HG02852 (cell line): ENCODE measurements at regions not wholly inside any gene's neighbourhood (a gene's known extent, or its start where the extent isn't known, plus 50 kb on each side); places are given as distances from the start of the nearest gene placed in this dataset.

Experiments used
- ATAC-seq: cut with Tn5 transposase; IDR thresholded peaks from one replicate; pipeline ENCODE4 v1.9.1; 2021; ENCODE audit warnings: mild to moderate bottlenecking, moderate library complexity; ENCODE audit not compliant: unreplicated experiment

DNA sequence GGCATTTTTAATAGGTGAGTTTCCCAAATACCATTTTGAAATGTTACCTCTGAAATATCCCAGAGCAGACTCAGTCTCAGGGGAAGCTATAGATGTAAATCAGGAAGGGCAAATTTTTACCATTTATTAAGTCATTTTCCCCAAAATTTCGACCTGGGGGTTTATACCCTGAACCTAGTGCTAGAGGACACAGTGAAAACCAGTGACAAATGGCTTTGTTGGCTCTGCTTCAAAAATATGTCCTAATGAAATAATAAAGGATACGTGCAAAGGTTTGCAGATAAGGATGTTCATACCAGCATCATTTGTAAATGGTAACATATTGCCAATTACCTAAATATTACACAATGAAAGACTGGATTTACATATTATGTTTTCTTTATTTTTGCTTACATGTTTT lies 546.7 kb upstream of the ADAMTS9 start:
- no peak for ATAC-seq

DNA sequence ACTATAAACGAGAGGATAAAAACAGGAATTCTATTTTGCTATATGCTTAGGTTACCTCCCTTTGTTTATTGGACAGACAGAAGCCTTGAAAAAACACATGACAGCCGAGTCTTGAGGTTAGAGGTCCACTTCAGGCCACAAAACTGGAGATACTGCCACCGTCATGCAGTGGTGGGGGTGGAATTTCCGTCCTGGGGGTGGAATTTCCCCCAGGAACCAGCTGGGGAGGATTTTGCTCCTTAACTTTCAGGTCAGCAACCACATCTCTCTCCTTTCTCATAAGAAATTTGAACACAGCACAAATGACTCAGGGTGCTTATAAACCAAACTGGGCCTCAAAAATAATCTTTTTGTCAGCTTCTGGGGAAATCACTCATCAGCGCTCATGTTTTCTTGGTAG lies 545.8 kb upstream of the ADAMTS9 start:
- no peak for ATAC-seq

DNA sequence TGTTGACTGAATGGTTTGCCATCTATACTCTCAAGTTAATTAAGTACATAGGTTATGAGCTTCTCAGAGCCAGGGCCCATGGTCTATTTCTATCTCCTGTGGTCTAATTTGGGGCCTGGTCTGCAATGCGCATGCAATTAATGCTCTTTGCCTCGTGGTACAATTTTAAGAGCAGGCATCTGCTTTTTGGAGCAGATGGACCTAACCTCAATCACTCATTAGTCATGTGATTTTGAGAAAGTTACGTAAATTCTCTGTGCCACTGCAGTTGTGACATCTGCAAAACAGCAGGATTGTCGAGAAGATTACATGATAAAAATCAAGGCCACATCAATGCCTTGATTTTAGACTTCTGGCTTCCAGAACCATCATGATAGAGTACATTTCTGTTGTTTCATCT lies 543.7 kb upstream of the ADAMTS9 start:
- no peak for ATAC-seq

DNA sequence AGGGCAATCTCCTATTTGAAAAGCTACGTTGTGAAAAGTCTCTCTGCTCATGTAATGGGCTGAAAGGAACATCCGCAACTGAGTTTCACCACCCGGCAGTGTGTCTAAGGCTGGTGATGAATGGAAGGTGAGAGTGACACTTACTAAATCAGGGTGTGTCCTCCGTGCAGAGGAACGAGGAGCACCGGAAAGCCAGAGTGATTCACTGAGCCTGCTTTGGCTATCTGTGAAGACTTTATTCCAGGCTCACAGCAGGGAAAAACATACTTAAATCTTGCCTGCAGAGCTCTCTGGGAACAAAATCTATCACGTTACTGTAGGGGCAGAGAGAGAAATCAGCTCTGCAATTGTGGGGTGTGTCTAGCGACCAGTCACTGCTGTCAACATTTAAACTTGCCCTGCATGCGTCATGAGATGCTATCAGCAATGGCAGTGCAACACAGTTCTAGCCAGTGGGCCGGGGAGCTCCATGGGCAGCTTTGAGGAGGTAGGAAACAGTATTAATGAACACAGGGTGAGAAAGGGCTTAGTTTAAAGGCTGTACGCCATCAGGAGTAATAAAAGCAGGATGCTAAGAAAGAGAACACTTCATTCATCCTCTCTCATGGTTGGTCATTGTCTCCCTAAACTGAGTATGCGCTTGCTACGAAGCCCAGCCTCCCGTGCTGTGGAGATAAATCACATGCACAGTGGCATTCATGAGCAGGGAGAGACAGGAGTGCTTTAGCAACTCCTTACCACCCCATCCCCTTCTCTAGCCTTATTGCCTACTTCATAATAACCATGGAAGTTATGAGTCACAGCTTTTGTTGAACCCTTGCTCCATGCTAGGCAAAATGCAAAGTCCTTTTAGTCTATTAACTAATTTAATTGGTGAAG lies 542.7 kb upstream of the ADAMTS9 start:
- ATAC-seq = no peak

DNA sequence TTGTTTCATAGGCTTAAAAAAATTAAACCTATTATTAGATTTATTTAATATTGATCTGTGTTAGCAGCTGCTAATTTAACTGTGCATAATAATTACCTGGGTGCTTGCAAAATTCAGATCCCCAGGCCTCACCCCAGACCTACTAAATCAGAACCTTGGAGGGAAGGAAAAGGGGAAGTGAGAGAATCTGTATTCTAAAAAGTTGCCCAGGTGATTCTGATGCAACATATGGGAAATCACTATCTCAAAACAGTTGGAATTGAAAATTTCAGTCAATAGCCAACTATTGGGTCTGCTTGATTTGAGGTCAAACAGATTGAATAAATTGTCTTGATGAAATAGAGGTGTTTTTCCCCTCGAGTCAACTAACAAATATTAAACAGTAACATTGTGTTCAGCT lies 538.5 kb upstream of the ADAMTS9 start:
- ATAC-seq = no peak

DNA sequence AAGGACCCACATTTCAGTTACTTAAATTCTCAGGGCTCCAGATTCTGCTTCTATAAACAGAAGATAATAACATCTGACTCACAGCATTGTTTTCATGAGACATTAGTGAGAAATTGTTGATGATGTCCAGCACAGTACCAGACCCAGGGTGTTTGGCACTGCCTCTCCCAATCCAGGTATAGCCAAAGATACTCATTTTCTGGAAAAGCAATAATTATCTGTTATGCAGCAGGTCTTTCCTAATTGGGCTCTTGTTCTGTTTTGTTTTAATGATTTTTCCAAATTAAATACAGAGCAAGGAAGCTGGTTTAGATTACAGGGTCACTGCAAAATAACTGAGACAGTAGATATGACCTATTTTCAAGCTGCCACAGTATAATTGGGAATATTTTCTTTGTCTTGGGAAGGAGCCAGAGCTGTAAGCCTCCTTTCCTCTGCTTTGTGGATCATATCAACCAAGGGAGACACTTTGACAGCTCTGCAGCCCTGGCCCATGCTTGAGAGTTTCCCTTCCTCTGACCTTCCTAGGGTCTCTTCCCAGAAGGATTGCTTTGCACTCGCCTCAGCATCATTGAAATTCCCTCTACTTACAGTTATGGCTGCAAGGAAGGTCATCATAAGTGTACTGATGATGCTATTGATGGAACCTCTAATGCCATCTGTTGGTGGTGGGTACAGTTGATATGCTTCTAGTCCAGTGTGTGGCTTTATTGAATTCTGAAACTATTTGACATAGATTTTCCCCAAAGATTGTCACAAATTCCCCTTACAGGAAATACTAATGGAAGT lies 522.4 kb upstream of the ADAMTS9 start:
- no peak for ATAC-seq

DNA sequence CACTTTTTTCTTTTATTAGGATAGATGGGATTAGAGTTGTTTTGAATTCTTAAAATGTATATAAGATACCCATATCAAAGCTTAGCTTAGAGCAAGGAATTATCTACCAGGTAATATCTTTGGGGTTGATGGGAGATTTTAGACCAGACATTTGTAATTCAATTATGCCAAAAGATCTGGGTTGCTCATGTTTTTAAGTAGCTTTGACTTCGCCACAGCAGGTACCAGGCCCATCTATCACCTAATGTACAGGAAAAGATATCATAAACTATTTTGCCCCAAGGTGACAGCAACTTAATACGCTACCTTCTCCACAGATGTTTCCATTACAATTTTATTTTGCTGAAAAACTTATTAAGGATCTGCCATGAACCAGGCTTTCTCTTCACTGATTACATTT lies 514.6 kb upstream of the ADAMTS9 start:
- no peak for ATAC-seq

DNA sequence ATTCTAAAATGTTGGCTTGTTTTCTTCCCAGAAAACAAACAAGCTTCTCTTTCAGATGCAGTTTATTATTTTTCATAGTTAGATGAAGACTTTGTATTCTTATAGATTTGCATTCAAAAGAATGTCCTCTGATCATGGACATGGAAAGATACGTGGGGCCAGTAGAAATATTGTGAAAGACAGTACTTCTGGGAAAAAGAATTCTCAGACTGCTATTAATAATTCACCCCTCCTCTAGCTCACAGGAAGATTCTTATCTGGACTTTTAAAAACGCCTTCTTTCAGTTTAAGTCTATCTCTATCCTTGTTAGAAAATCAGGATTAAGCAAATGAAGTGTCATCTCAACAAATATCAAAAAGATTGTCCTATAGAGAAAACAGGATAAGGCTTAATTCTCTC lies 514.1 kb upstream of the ADAMTS9 start:
- ATAC-seq = no peak

DNA sequence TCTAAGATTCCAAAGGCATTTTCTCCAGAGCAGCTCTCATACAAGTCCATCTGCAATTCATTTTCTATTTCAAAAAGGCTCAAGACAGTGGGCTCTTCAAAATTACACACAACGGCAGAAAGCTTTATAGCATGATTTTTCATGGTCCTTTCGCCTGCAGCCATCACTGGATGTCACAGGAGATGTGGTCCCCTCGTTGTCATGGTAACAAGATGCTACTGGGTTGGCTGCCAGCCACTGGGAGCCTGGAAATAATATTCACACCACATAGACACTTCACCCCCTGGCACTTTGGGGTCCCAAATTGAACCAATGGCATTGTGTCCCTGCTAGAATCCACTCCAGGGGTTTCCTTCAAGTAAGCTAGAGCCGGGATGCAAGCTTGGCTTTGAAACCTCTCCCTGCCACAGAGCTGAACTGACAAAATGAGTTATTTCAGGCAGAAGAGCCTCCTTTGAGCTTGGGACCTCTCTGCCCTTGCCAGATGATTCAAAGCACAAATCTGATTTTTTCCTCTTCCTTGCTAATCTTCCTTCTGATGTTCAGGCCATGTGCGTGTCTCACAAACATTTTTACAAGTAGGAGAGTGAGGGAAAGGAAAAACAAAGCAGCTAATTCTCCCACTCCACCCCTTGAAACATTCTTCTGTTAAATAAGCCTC lies 512.6 kb upstream of the ADAMTS9 start:
- ATAC-seq = no peak

DNA sequence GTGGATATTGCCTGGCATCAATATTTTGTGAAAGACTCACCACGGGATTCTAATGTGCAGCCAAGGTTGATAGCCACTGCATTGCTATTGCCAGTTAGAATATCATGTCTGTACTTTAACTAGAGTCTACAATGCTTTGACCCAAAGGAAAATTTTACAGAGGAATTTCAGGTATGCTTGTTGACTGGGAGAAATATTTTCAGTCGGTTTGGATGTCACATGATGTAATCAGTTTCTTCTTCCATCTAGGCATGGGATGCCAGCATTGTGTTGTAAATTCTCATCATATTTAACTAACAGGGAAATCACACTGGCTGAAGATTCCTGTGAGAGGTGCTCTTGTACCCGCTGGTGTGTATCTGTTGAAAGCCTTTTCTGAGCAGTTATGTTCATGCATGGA lies 508.9 kb upstream of the ADAMTS9 start:
- no peak for ATAC-seq

DNA sequence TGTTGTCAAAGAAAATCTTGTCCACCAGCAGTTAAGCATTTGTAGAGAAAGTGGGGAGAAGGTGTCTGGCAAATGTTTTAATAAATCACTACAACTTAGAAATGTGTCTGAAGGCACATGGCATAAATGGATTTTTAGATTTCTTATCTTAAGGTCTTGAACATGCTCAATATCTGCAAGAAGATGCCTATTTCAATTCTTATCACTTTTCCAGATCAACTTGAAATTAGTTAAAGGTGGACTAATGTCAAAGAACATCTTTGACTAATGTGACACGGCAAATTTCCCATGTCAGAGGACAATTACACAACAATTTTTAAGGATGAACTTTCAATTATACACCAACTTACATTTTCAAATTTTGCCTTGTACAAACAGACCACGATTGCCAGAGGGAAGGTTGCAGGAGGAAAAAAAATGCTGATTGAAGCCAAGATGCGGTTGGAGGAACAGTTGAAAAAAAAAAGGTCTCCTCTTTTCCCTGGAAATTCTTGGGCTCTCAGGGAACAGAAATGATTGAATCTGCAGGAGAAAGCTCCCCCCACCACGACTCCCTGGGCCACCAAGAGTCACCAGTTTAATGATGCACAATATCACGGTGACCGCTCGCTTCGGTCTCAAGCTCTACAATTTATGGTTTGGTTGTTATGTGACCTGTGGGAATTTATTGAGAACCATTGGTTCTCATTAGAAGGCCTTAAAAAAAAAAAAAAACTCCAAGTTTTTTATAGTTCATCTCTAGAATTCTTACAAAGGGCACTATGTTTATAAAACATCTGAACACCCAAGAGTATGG lies 507.6 kb upstream of the ADAMTS9 start:
- no peak for ATAC-seq

DNA sequence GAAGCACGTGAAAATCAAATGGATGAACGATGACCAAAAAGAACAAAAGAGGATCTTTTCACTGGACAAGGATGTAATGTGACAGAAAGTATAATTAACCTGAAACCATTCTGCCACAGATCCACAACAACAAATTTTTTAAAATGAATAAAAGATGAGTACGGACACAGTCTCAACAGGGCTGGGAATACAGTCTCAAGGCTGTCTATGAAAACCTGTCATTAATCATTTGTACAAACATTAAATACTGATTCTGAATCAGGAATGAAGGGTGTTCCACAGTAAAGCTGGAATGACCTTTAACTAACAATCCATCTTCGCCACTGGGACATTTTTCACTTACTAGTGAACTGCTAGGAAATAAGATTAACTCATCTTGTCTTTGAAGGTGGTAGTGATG lies 506.9 kb upstream of the ADAMTS9 start:
- no peak for ATAC-seq

DNA sequence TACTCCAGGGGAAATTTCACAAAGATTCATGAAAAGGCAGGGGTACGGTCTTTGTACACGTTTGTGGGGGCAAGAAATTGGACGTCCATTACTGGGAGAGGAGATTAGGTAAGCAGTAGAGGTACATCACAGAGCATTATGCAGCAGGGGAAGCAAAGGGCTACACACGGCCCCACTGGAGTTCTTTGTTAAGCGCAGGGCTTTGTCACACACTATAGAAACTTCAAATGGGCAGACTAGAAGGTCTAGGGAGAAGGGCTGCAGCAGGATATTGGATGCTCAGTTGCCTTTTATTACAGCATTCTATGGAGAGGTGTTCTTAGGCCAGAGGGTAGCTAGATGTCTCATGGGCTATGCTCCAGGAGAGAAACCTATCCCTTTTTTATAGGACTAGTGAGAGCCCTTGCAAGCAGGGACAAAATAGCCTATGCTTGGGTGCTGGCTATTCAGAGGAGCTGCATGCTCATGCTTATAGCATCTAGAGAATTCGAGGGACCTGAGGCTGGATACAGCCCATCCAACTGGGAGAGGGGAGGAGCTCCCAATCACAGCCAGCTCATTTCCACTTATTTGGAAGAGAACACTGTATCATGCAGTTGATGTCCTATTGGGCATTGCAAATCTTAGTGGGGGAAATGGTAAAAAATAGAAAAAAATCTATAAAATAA lies 506.4 kb upstream of the ADAMTS9 start:
- ATAC-seq = no peak

DNA sequence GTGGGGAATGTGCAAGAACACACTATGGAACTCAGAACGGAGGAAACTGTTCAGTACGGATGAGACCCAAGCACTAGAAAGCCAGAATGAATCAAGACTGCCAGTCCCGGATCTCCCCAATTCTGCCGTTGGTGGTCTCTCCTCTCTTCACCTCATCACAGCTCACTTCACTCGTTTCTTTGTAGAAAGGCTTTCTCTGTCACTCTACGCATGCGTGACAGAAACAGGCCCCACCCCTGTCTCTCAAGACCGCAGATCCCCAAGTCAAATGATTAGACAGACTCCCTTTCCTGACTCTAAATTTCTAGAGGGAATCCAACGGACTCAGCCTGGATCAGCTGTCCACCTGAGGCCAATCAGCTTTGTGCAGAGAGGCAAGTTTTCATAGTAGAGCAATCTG lies 505.7 kb upstream of the ADAMTS9 start:
- no peak for ATAC-seq

DNA sequence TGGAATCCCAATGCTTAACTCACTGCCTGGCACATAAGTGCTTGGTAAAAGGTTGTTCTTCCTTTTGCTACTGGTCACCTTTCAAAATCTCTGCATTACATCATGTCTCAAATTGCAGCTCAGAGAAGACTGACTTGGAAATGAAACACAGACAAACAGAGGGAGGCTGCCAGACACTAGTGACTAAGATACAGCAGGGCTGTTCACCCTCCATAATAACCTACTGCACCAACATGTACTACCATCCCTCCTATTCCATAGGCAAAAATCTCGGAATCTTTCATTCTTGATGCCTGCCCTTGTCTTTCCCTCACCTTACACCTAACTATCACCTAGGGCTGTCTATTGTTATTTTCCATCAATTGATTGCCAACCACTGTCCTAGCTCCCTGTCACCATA lies 502.3 kb upstream of the ADAMTS9 start:
- ATAC-seq = no peak

DNA sequence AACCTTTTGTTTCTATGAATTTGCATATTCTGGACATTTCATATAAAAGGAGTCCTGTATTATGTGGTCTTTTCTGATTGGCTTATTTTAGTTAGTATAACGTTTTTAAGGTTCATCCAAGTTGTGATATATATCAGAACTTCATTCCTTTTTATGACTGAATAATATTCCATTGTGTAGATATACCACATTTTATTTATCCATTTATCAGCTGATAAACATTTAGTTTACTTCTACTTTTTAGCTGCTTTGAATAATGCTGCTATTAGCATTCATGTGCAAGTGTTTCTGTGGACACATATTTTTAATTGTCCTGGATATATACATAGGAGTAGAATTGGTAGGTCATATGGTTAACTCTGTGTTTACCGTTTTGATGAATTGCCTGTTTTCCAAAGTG lies 498.5 kb upstream of the ADAMTS9 start:
- ATAC-seq = no peak

DNA sequence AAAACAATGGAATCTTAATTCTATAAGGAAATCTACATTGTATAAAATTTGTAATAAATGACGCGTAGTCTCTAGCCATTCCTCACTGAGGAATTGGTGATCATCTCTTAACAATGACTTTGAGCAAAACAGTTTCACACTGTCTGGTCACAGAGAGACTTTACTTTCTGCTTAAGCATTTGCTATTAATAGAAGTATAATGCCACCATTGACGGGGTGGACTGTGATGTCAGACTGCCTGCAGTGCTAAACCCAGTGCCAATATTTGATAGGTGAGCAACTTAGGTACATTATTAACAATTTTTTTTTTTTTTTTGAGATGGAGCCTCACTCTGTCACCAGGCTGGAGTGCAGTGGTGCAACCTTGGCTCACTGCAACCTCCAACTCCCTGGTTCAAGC lies 494.9 kb upstream of the ADAMTS9 start:
- no peak for ATAC-seq

DNA sequence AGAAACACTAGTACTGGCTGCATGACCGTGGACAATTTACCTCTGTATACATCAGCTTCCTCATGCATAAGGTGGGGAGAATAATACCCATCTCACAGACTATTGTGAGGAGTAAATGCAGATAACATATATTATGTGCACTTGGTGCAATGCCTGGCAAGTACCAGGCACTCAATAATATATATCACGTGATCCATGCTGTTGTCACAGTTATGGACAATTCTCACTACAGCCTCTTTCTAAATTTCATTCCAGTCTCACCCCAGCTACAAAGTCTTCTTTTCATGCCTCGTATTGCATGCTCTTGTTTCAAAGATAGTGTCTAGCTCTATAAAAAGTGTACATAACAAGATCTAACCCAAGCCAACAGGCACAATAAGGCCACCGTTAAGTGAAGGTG lies 494.3 kb upstream of the ADAMTS9 start:
- no peak for ATAC-seq

DNA sequence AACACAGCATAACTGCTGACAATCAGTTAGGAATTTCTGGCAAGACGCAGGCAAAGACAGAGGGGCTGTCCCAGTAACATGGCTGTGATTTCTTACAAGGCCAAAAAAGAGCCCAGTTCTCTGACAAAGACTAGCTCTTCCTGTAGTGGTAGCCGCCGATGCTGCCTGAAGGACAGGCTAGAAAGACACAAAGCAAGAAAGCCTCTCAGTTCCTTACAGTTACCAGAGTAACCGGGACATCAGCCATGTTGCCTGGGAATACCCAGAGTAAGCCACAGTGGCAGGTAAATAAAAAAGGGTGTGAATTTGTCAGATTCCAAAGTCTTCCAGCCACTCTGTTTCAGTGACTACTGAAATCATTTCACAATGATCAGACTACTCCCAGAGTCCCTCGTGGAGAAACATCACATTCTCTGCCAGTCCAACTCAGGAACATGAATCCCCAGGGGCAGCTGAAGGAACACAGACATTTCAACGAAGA lies 493.6 kb upstream of the ADAMTS9 start:
- no peak for ATAC-seq

DNA sequence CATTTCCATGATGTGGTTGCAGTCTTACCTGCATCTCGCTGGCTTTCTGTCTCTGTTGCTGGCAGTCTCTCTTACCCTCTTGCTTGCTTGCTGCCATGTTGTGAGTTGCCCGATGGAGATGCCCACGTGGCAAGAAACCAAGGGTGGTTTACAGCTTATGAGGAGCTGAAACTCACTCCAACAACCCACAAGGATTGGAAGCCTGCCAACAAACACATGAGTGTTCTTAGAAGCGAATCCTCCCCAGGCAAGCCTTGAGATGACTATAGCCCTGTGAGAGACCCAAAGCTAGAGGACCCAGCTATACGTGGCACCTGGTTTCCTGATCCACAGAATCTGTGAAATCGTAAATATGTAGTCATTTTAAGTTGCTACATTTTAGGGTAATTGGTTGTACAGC lies 490.9 kb upstream of the ADAMTS9 start:
- ATAC-seq = no peak
